NB4 (cell line): ENCODE measurements at regions not wholly inside any gene's neighbourhood (a gene's known extent, or its start where the extent isn't known, plus 50 kb on each side); places are given as distances from the start of the nearest gene placed in this dataset.

Source experiments
- DNase-seq: peaks from one replicate; pipeline ENCODE4 v3.0.0; 2010; ENCODE audit warnings: low read depth
- H3K4me3 ChIP-seq: one replicate; pipeline ENCODE4 v1.5.1; 2011; ENCODE audit warnings: mild to moderate bottlenecking, low read depth, low read length, moderate library complexity
- CTCF ChIP-seq: IDR thresholded peaks from one replicate; pipeline ENCODE4 v1.5.1; 2012; ENCODE audit warnings: low read depth, low read length
- MAX ChIP-seq: IDR thresholded peaks from 2 replicates; pipeline ENCODE4 v1.6.1; 2011; ENCODE audit warnings: low read depth, low read length
- MYC ChIP-seq: IDR thresholded peaks from 2 replicates; pipeline ENCODE4 v1.6.1; 2011; ENCODE audit warnings: low read depth, low read length
- POLR2A ChIP-seq: IDR thresholded peaks from 2 replicates; pipeline ENCODE4 v1.6.1; 2011; ENCODE audit warnings: mild to moderate bottlenecking; ENCODE audit not compliant: insufficient read length; ENCODE audit errors: extremely low read depth

GRCh38 chr9:115210699-115211098, 92.7 kb upstream of the TNC start:
- H3K4me3 ChIP-seq, result no peak overlapping the region
- DNase-seq, result no peak
- TF ChIP-seq MAX, result no peak

- no peak for DNase-seq
- no peak overlapping the region for H3K4me3 ChIP-seq
- TF ChIP-seq POLR2A, result no peak
- TF ChIP-seq MYC, result no peak
- TF ChIP-seq MAX, result no peak
- TF ChIP-seq CTCF, result no peak
These were observed 93.6 kb upstream of the TNC start for GRCh38 chr9:115211413-115212124.

- H3K4me3 ChIP-seq, result no peak overlapping the region
These were observed 94.2 kb upstream of the TNC start for GRCh38 chr9:115212125-115212605.

GRCh38 chr9:115212832-115213231, 94.9 kb upstream of the TNC start:
- H3K4me3 ChIP-seq, result no peak overlapping the region
- DNase-seq, result no peak
- TF ChIP-seq MAX (no peak), CTCF (no peak), POLR2A (no peak), MYC (no peak)

More at GRCh38 chr9:115212125-115212605, 94.2 kb upstream of the TNC start:
- TF ChIP-seq CTCF (no peak), MAX (no peak)
- DNase-seq, result no peak

GRCh38 chr9:115213818-115214334, 95.9 kb upstream of the TNC start:
- TF ChIP-seq MAX (no peak), POLR2A (no peak), CTCF (no peak), MYC (no peak)
- no peak overlapping the region for H3K4me3 ChIP-seq
- DNase-seq, result no peak

- H3K4me3 ChIP-seq, result no peak overlapping the region
- TF ChIP-seq MAX (no peak), POLR2A (no peak), MYC (no peak), CTCF (no peak)
These were observed 98.9 kb upstream of the TNC start for GRCh38 chr9:115216873-115217272.

More at GRCh38 chr9:115216873-115217272, 98.9 kb upstream of the TNC start:
- DNase-seq, result peak; percentile 11
